HL-60 (cell line): ENCODE measurements at regions not wholly inside any gene's neighbourhood (a gene's known extent, or its start where the extent isn't known, plus 50 kb on each side); places are given as distances from the start of the nearest gene placed in this dataset.

Experiments
- GABPA ChIP-seq: IDR thresholded peaks from 2 replicates; pipeline ENCODE4 v1.6.1; 2012; ENCODE audit warnings: low read depth
- POLR2AphosphoS5 ChIP-seq: IDR thresholded peaks from 2 replicates; pipeline ENCODE4 v1.6.1; 2012; ENCODE audit warnings: low read depth
- REST ChIP-seq: IDR thresholded peaks from 2 replicates; pipeline ENCODE4 v1.6.1; 2012; ENCODE audit warnings: low read depth; ENCODE audit not compliant: insufficient replicate concordance
- TF ChIP-seq, protein P1 (sequence below): IDR thresholded peaks from one replicate; pipeline ENCODE4 v1.5.1; 2011; ENCODE audit warnings: low read length, control low read depth, inconsistent platforms; ENCODE audit not compliant: insufficient read depth

GRCh38 chr4:159483110-159483781 is 380.4 kb downstream of the RAPGEF2 start:
- TF ChIP-seq, protein P1, sequence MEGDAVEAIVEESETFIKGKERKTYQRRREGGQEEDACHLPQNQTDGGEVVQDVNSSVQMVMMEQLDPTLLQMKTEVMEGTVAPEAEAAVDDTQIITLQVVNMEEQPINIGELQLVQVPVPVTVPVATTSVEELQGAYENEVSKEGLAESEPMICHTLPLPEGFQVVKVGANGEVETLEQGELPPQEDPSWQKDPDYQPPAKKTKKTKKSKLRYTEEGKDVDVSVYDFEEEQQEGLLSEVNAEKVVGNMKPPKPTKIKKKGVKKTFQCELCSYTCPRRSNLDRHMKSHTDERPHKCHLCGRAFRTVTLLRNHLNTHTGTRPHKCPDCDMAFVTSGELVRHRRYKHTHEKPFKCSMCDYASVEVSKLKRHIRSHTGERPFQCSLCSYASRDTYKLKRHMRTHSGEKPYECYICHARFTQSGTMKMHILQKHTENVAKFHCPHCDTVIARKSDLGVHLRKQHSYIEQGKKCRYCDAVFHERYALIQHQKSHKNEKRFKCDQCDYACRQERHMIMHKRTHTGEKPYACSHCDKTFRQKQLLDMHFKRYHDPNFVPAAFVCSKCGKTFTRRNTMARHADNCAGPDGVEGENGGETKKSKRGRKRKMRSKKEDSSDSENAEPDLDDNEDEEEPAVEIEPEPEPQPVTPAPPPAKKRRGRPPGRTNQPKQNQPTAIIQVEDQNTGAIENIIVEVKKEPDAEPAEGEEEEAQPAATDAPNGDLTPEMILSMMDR, result no peak
- TF ChIP-seq POLR2AphosphoS5 (no peak), GABPA (no peak), REST (no peak)
